PFSK-1 (cell line): ENCODE measurements at regions not wholly inside any gene's neighbourhood (a gene's known extent, or its start where the extent isn't known, plus 50 kb on each side); places are given as distances from the start of the nearest gene placed in this dataset.

Experiments used
- FOXP2 ChIP-seq: optimal IDR thresholded peaks from 2 replicates; pipeline ENCODE3; 2011; ENCODE audit warnings: borderline replicate concordance, control low read depth, inconsistent platforms; ENCODE audit not compliant: insufficient read depth; ENCODE audit errors: extremely low read length, extremely low read depth
- POLR2AphosphoS5 ChIP-seq: IDR thresholded peaks from 2 replicates; pipeline ENCODE4 v1.6.1; 2012; ENCODE audit warnings: low read depth, mild to moderate bottlenecking, control low read depth, low read length, moderate library complexity
- REST ChIP-seq, 2 experiments: IDR thresholded peaks; 2 replicates each; pipeline versions ENCODE4 v1.6.1 to v1.8.0; 2011 to 2012; ENCODE audit warnings: low read depth in 2 of 2, low read length in 2 of 2, control low read depth in 1 of 2, inconsistent platforms in 1 of 2, mild to moderate bottlenecking in 1 of 2, moderate library complexity in 1 of 2; ENCODE audit not compliant: insufficient read depth in 1 of 2
- SIN3A ChIP-seq: IDR thresholded peaks from 2 replicates; pipeline ENCODE4 v1.6.1; 2012; ENCODE audit warnings: mild to moderate bottlenecking, low read length, moderate library complexity, borderline replicate concordance; ENCODE audit not compliant: insufficient read depth
- TAF1 ChIP-seq: IDR thresholded peaks from 2 replicates; pipeline ENCODE4 v1.6.1; 2012; ENCODE audit warnings: low read length, control low read depth, borderline replicate concordance; ENCODE audit not compliant: insufficient read depth

GRCh38 chr5:165029099-165029870, 1523.9 kb downstream of the MAT2B start:
- no peak for TF ChIP-seq SIN3A
- no peak for TF ChIP-seq POLR2AphosphoS5
- no peak for TF ChIP-seq TAF1
- no peak for TF ChIP-seq FOXP2
- TF ChIP-seq REST (IDR thresholded peaks at IDR 0.05; ENCODE audit: insufficient read depth in 1 of 2, low read depth in 2 of 2, low read length in 2 of 2) = no peak

GRCh38 chr5:165030971-165031370, 1525.6 kb downstream of the MAT2B start:
- TF ChIP-seq REST (IDR thresholded peaks at IDR 0.05; ENCODE audit: insufficient read depth in 1 of 2, low read depth in 2 of 2, low read length in 2 of 2) (no peak), SIN3A (no peak)

- no peak for TF ChIP-seq POLR2AphosphoS5
- TF ChIP-seq FOXP2 = no peak
- TF ChIP-seq SIN3A = no peak
- TF ChIP-seq TAF1 = no peak
- no peak for TF ChIP-seq REST (IDR thresholded peaks at IDR 0.05; ENCODE audit: insufficient read depth in 1 of 2, low read depth in 2 of 2, low read length in 2 of 2)
Measured at GRCh38 chr5:165031371-165031770, 1526.0 kb downstream of the MAT2B start.

- no peak for TF ChIP-seq REST (IDR thresholded peaks at IDR 0.05; ENCODE audit: insufficient read depth in 1 of 2, low read depth in 2 of 2, low read length in 2 of 2)
- no peak for TF ChIP-seq TAF1
- no peak for TF ChIP-seq FOXP2
- no peak for TF ChIP-seq POLR2AphosphoS5
- no peak for TF ChIP-seq SIN3A
Measured at GRCh38 chr5:165035520-165035919, 1530.1 kb downstream of the MAT2B start.

- TF ChIP-seq REST (IDR thresholded peaks at IDR 0.05; ENCODE audit: insufficient read depth in 1 of 2, low read depth in 2 of 2, low read length in 2 of 2) = no peak
- no peak for TF ChIP-seq FOXP2
- no peak for TF ChIP-seq POLR2AphosphoS5
- TF ChIP-seq TAF1 = no peak
- no peak for TF ChIP-seq SIN3A
Measured at GRCh38 chr5:165039748-165040147, 1534.3 kb downstream of the MAT2B start.
